ENCODE measurements at regions not wholly inside any gene's neighbourhood (a gene's known extent, or its start where the extent isn't known, plus 50 kb on each side); places are given as distances from the start of the nearest gene placed in this dataset.

GRCh38 chr6:18527836-18528743 is 140.9 kb downstream of the RNF144B start:
- Histone ChIP-seq H3K4me1 (ENCODE audit: low read depth, poor library complexity, severe bottlenecking) (no peaks in the 10 kb centered on the region), H3K79me2 (ENCODE audit: insufficient read depth, low read depth) (no peaks in the 10 kb centered on the region), H3K27me3 (ENCODE audit: insufficient read depth, low read depth) (no peaks in the 10 kb centered on the region), H4K20me1 (ENCODE audit: insufficient read depth) (no peaks in the 10 kb centered on the region), H3K9ac (no peak overlapping the region), H3K27ac (no peak overlapping the region), H2AFZ (ENCODE audit: low read depth) (no peak overlapping the region), H3K36me3 (ENCODE audit: insufficient read depth) (no peaks in the 10 kb centered on the region), H3K4me2 (no peak overlapping the region), H3K4me3 (IDR thresholded peaks at IDR 0.05; ENCODE audit: insufficient read depth, low read depth, low read length) (no peak overlapping the region)
- TF ChIP-seq CTCF (conservative IDR thresholded peaks at IDR 0.05; ENCODE audit: low read depth, low read length) = peak; percentile 57

- no peaks in the 10 kb centered on the region for H3K79me2 ChIP-seq (ENCODE audit: insufficient read depth, low read depth)
These were observed 143.1 kb downstream of the RNF144B start for GRCh38 chr6:18530201-18530600.

GRCh38 chr6:18532139-18532538 is 145.0 kb downstream of the RNF144B start:
- H3K27me3 ChIP-seq (ENCODE audit: insufficient read depth, low read depth) = no peaks in the 10 kb centered on the region
- H2AFZ ChIP-seq (ENCODE audit: low read depth) = no peak overlapping the region
- no peaks in the 10 kb centered on the region for H3K4me1 ChIP-seq (ENCODE audit: low read depth, poor library complexity, severe bottlenecking)
- no peaks in the 10 kb centered on the region for H3K36me3 ChIP-seq (ENCODE audit: insufficient read depth)
- no peak for TF ChIP-seq CTCF (conservative IDR thresholded peaks at IDR 0.05; ENCODE audit: low read depth, low read length)
- H3K4me2 ChIP-seq = no peak overlapping the region
- no peaks in the 10 kb centered on the region for H4K20me1 ChIP-seq (ENCODE audit: insufficient read depth)
- H3K9ac ChIP-seq = no peak overlapping the region
- H3K27ac ChIP-seq = no peak overlapping the region
- H3K79me2 ChIP-seq (ENCODE audit: insufficient read depth, low read depth) = no peaks in the 10 kb centered on the region
- H3K4me3 ChIP-seq (IDR thresholded peaks at IDR 0.05; ENCODE audit: insufficient read depth, low read depth, low read length) = no peak overlapping the region

More at GRCh38 chr6:18530201-18530600, 143.1 kb downstream of the RNF144B start:
- H3K4me2 ChIP-seq = no peak overlapping the region
- H2AFZ ChIP-seq (ENCODE audit: low read depth) = no peak overlapping the region
- no peaks in the 10 kb centered on the region for H3K4me1 ChIP-seq (ENCODE audit: low read depth, poor library complexity, severe bottlenecking)
- no peaks in the 10 kb centered on the region for H3K36me3 ChIP-seq (ENCODE audit: insufficient read depth)
- H4K20me1 ChIP-seq (ENCODE audit: insufficient read depth) = no peaks in the 10 kb centered on the region
- TF ChIP-seq CTCF (conservative IDR thresholded peaks at IDR 0.05; ENCODE audit: low read depth, low read length) = no peak
- H3K27ac ChIP-seq = no peak overlapping the region
- no peak overlapping the region for H3K4me3 ChIP-seq (IDR thresholded peaks at IDR 0.05; ENCODE audit: insufficient read depth, low read depth, low read length)
- H3K9ac ChIP-seq = no peak overlapping the region
- no peaks in the 10 kb centered on the region for H3K27me3 ChIP-seq (ENCODE audit: insufficient read depth, low read depth)

GRCh38 chr6:18533793-18534192 is 146.6 kb downstream of the RNF144B start:
- Histone ChIP-seq H4K20me1 (ENCODE audit: insufficient read depth) (no peaks in the 10 kb centered on the region), H2AFZ (ENCODE audit: low read depth) (no peak overlapping the region), H3K36me3 (ENCODE audit: insufficient read depth) (no peaks in the 10 kb centered on the region), H3K4me3 (IDR thresholded peaks at IDR 0.05; ENCODE audit: insufficient read depth, low read depth, low read length) (no peak overlapping the region), H3K4me2 (no peak overlapping the region), H3K27ac (no peak overlapping the region), H3K4me1 (ENCODE audit: low read depth, poor library complexity, severe bottlenecking) (no peaks in the 10 kb centered on the region), H3K27me3 (ENCODE audit: insufficient read depth, low read depth) (no peaks in the 10 kb centered on the region), H3K9ac (no peak overlapping the region), H3K79me2 (ENCODE audit: insufficient read depth, low read depth) (no peaks in the 10 kb centered on the region)
- TF ChIP-seq CTCF (conservative IDR thresholded peaks at IDR 0.05; ENCODE audit: low read depth, low read length) = no peak
